ENCODE measurements at regions not wholly inside any gene's neighbourhood (a gene's known extent, or its start where the extent isn't known, plus 50 kb on each side); places are given as distances from the start of the nearest gene placed in this dataset.

GRCh38 chr12:22798116-22798515 lies 173.1 kb downstream of the ETNK1 start:
- Histone ChIP-seq H3K4me1 (0 out of 2 replicates have a peak, but pooled peaks cover 3% of the 10 kb centered on the region), H3K4me3 (ENCODE audit: low read depth, low read length) (no peak overlapping the region), H3K36me3 (ENCODE audit: control insufficient read depth, insufficient read depth, low read length) (no peaks in the 10 kb centered on the region), H3K27me3 (replicated peaks; ENCODE audit: control insufficient read depth, insufficient read depth, low read length) (no peaks in the 10 kb centered on the region), H3K9me3 (no peaks in the 10 kb centered on the region)
- no peak overlapping the region for H3K4me3 Mint-ChIP-seq (ENCODE audit: unreplicated experiment)
- peaks cover 4% of the 10 kb centered on the region for H3K4me1 Mint-ChIP-seq (ENCODE audit: low read depth, unreplicated experiment)
- H3K27ac Mint-ChIP-seq (ENCODE audit: unreplicated experiment): no peak overlapping the region
- H3K27me3 Mint-ChIP-seq (ENCODE audit: insufficient read depth, unreplicated experiment): peaks cover 3% of the 10 kb centered on the region
- TF ChIP-seq CTCF (IDR thresholded peaks at IDR 0.05; ENCODE audit: insufficient read depth in 1 of 2, low read depth in 1 of 2, low read length in 1 of 2, severe bottlenecking in 1 of 2, unreplicated experiment in 1 of 2): no peak
- BruUV-seq (replicated peaks): no TSS peak
- no peaks in the 10 kb centered on the region for H3K36me3 Mint-ChIP-seq (ENCODE audit: insufficient read depth, unreplicated experiment)
- ChIA-PET CTCF (no interaction called here), POLR2A (no interaction called here)
- no peak for DNase-seq
- H3K9me3 Mint-ChIP-seq (ENCODE audit: unreplicated experiment): no peaks in the 10 kb centered on the region
- intact Hi-C loops (cut with micrococcal nuclease; ENCODE audit: unreplicated experiment): no loop called here

- no peak for TF ChIP-seq CTCF (IDR thresholded peaks at IDR 0.05; ENCODE audit: insufficient read depth in 1 of 2, low read depth in 1 of 2, low read length in 1 of 2, severe bottlenecking in 1 of 2, unreplicated experiment in 1 of 2)
- Histone ChIP-seq H3K4me1 (0 out of 2 replicates have a peak, but pooled peaks cover 4% of the 10 kb centered on the region), H3K27me3 (replicated peaks; ENCODE audit: control insufficient read depth, insufficient read depth, low read length) (no peaks in the 10 kb centered on the region), H3K9me3 (no peaks in the 10 kb centered on the region), H3K36me3 (ENCODE audit: control insufficient read depth, insufficient read depth, low read length) (no peaks in the 10 kb centered on the region), H3K4me3 (ENCODE audit: low read depth, low read length) (no peak overlapping the region)
- Mint-ChIP-seq H3K27ac (ENCODE audit: unreplicated experiment) (no peak overlapping the region), H3K4me3 (ENCODE audit: unreplicated experiment) (no peak overlapping the region), H3K27me3 (ENCODE audit: insufficient read depth, unreplicated experiment) (peaks cover 3% of the 10 kb centered on the region), H3K4me1 (ENCODE audit: low read depth, unreplicated experiment) (peaks cover 7% of the 10 kb centered on the region), H3K36me3 (ENCODE audit: insufficient read depth, unreplicated experiment) (no peaks in the 10 kb centered on the region), H3K9me3 (ENCODE audit: unreplicated experiment) (no peaks in the 10 kb centered on the region)
- POLR2A ChIA-PET: no interaction called here
- BruUV-seq (replicated peaks): no TSS peak
- CTCF ChIA-PET: no interaction called here
- intact Hi-C loops (cut with micrococcal nuclease; ENCODE audit: unreplicated experiment): no loop called here
- no peak for DNase-seq
These were observed 174.5 kb downstream of the ETNK1 start for GRCh38 chr12:22799503-22799902.

- BruUV-seq (replicated peaks): no TSS peak
- intact Hi-C loops (cut with micrococcal nuclease; ENCODE audit: unreplicated experiment): no loop called here
- no peak overlapping the region for H3K27ac Mint-ChIP-seq (ENCODE audit: unreplicated experiment)
- no peaks in the 10 kb centered on the region for H3K27me3 ChIP-seq (replicated peaks; ENCODE audit: control insufficient read depth, insufficient read depth, low read length)
- no peak overlapping the region for H3K4me3 ChIP-seq (ENCODE audit: low read depth, low read length)
- H3K36me3 ChIP-seq (ENCODE audit: control insufficient read depth, insufficient read depth, low read length): no peaks in the 10 kb centered on the region
- no peak for DNase-seq
- no peaks in the 10 kb centered on the region for H3K36me3 Mint-ChIP-seq (ENCODE audit: insufficient read depth, unreplicated experiment)
- peaks cover 7% of the 10 kb centered on the region for H3K4me1 Mint-ChIP-seq (ENCODE audit: low read depth, unreplicated experiment)
- ChIA-PET CTCF (no interaction called here), POLR2A (no interaction called here)
- 0 out of 2 replicates have a peak, but pooled peaks cover 4% of the 10 kb centered on the region for H3K4me1 ChIP-seq
- no peak overlapping the region for H3K4me3 Mint-ChIP-seq (ENCODE audit: unreplicated experiment)
- H3K27me3 Mint-ChIP-seq (ENCODE audit: insufficient read depth, unreplicated experiment): peaks cover 3% of the 10 kb centered on the region
- no peaks in the 10 kb centered on the region for H3K9me3 Mint-ChIP-seq (ENCODE audit: unreplicated experiment)
- no peak for TF ChIP-seq CTCF (IDR thresholded peaks at IDR 0.05; ENCODE audit: insufficient read depth in 1 of 2, low read depth in 1 of 2, low read length in 1 of 2, severe bottlenecking in 1 of 2, unreplicated experiment in 1 of 2)
- H3K9me3 ChIP-seq: no peaks in the 10 kb centered on the region
These were observed 175.4 kb downstream of the ETNK1 start for GRCh38 chr12:22800332-22800731.

Measured in Caco-2 (cell line).